Esophagus muscularis mucosa (tissue), 4 donors: ENCODE measurements at regions not wholly inside any gene's neighbourhood (a gene's known extent, or its start where the extent isn't known, plus 50 kb on each side); places are given as distances from the start of the nearest gene placed in this dataset.

Experiments
- EP300 ChIP-seq: sonication (generic); formaldehyde crosslinking; IDR thresholded peaks from one replicate; pipeline ENCODE4 v1.6.1; 2017; ENCODE audit warnings: antibody characterized with exemption
- POLR2A ChIP-seq: fragments of 450-650 bp; IDR thresholded peaks from one replicate; pipeline ENCODE4 v1.6.1; 2017; ENCODE audit warnings: antibody characterized with exemption, moderate library complexity, mild to moderate bottlenecking, low read depth
- POLR2AphosphoS5 ChIP-seq, 2 donors: sonication (generic); formaldehyde crosslinking; IDR thresholded peaks; one replicate each; pipeline ENCODE4 v1.6.1; 2017; ENCODE audit warnings: antibody characterized with exemption in 2 of 2
- TF ChIP-seq, protein P1 (sequence below), 3 experiments: fragments of 200-600 bp in 2 of 3; fragments of 450-650 bp in 1 of 3; sonication (generic) in 2 of 3; IDR thresholded peaks; one replicate each; pipeline ENCODE4 v1.5.1; 2017 to 2019; ENCODE audit warnings: antibody characterized with exemption in 3 of 3, mild to moderate bottlenecking in 2 of 3, moderate library complexity in 1 of 3

DNA sequence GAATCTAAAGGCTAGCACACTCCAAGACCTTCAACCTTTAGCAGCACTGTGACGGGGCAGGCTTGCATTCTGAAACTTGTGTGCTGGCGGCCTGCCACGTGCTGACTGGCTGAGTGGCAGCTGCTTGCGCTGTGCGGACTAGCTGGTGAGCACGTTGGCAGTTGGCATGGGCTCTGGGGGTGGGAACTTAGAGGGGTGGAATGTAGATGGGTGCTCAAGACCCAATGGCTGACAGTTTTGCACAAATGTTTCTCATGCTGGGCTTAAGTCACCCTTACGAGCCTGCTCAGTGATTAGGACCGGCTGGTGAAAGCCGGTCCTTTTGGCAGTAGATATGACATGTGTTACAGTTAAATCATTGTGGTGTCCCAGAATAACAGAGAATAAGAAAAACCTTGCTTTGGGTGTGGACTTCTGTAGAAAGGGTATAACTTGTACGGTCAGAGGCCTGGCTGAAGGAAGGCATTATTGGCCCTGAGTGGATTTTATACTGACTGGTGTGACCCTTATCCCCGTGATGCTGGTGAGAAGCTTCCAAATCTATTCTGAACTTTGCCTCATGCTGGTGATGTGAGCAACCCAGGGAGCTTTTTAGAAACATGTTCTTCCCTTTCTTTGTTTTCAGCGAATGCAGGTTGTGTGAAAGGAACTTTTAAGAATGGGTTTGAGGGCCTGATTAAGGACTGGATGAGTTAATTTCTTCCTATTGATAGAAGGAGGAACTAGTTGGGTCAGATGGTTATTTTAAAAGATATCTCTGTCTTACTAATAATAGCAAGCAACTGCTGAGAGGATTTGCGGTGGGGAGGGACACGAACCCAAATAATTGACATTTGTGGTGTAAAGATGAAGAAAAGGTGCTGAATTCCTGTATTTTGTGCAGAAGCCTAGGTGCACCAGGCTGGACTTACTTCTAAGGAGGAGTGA, 107.4 kb upstream of the SLC4A4 start:
- no peak for TF ChIP-seq EP300
- TF ChIP-seq POLR2AphosphoS5 (IDR thresholded peaks at IDR 0.05), result no peak
- TF ChIP-seq, protein P1, sequence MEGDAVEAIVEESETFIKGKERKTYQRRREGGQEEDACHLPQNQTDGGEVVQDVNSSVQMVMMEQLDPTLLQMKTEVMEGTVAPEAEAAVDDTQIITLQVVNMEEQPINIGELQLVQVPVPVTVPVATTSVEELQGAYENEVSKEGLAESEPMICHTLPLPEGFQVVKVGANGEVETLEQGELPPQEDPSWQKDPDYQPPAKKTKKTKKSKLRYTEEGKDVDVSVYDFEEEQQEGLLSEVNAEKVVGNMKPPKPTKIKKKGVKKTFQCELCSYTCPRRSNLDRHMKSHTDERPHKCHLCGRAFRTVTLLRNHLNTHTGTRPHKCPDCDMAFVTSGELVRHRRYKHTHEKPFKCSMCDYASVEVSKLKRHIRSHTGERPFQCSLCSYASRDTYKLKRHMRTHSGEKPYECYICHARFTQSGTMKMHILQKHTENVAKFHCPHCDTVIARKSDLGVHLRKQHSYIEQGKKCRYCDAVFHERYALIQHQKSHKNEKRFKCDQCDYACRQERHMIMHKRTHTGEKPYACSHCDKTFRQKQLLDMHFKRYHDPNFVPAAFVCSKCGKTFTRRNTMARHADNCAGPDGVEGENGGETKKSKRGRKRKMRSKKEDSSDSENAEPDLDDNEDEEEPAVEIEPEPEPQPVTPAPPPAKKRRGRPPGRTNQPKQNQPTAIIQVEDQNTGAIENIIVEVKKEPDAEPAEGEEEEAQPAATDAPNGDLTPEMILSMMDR (IDR thresholded peaks at IDR 0.05), result no peak
- no peak for TF ChIP-seq POLR2A
